HEK293 (cell line): ENCODE measurements at regions not wholly inside any gene's neighbourhood (a gene's known extent, or its start where the extent isn't known, plus 50 kb on each side); places are given as distances from the start of the nearest gene placed in this dataset.

Experiments
- ZFP37 ChIP-seq: fragments of 450-650 bp; formaldehyde crosslinking; IDR thresholded peaks from 2 replicates; pipeline ENCODE4 v1.5.1; 2016; ENCODE audit warnings: missing biosample characterization, missing genetic modification characterization
- ZNF274 ChIP-seq, 2 experiments: fragments of 200-500 bp in 1 of 2; fragments of 450-650 bp in 1 of 2; sonication (Bioruptor generic) in 1 of 2; formaldehyde crosslinking in 1 of 2; IDR thresholded peaks; 2 replicates each; pipeline versions ENCODE4 v1.5.1 to v1.6.1; 2014 to 2016; ENCODE audit warnings: borderline replicate concordance in 1 of 2, inconsistent platforms in 1 of 2, low read length in 1 of 2, missing biosample characterization in 1 of 2, missing genetic modification characterization in 1 of 2

GRCh38 chr6:169848946-169849345 is 97.5 kb downstream of the ERMARD start:
- TF ChIP-seq ZNF274 (IDR thresholded peaks at IDR 0.05; ENCODE audit: low read length) (no peak), ZNF274 (tag by site-specific recombination; IDR thresholded peaks at IDR 0.05; ENCODE audit: borderline replicate concordance) (no peak), ZFP37 (tag by site-specific recombination) (no peak)
